ENCODE measurements at regions not wholly inside any gene's neighbourhood (a gene's known extent, or its start where the extent isn't known, plus 50 kb on each side); places are given as distances from the start of the nearest gene placed in this dataset.

GRCh38 chr11:29534836-29535235 lies 482.0 kb downstream of the KCNA4 start:
- ATAC-seq (ENCODE audit: low read depth) (no peak; the same call in 2 of the 3 replicates), DNase-seq (ENCODE audit: low spot score) (no peak)
- Histone ChIP-seq H3K27ac (ENCODE audit: poor library complexity, severe bottlenecking) (no peak overlapping the region), H3K9me3 (ENCODE audit: severe bottlenecking) (no peaks in the 10 kb centered on the region), H3K4me3 (ENCODE audit: severe bottlenecking) (no peak overlapping the region), H3K27me3 (ENCODE audit: insufficient read depth, poor library complexity, severe bottlenecking) (no peaks in the 10 kb centered on the region), H3K4me1 (ENCODE audit: insufficient read depth, poor library complexity, severe bottlenecking) (no peaks in the 10 kb centered on the region), H3K36me3 (ENCODE audit: low read depth) (no peaks in the 10 kb centered on the region)
- TF ChIP-seq CTCF (IDR thresholded peaks at IDR 0.05; ENCODE audit: poor library complexity, severe bottlenecking), result no peak

GRCh38 chr11:29530961-29531360 lies 485.9 kb downstream of the KCNA4 start:
- Histone ChIP-seq H3K9me3 (ENCODE audit: severe bottlenecking) (no peaks in the 10 kb centered on the region), H3K4me1 (ENCODE audit: insufficient read depth, poor library complexity, severe bottlenecking) (no peaks in the 10 kb centered on the region), H3K27ac (ENCODE audit: poor library complexity, severe bottlenecking) (no peak overlapping the region), H3K27me3 (ENCODE audit: insufficient read depth, poor library complexity, severe bottlenecking) (no peaks in the 10 kb centered on the region), H3K36me3 (ENCODE audit: low read depth) (no peaks in the 10 kb centered on the region), H3K4me3 (ENCODE audit: severe bottlenecking) (no peak overlapping the region)
- no peak for DNase-seq (ENCODE audit: low spot score)
- no peak for TF ChIP-seq CTCF (IDR thresholded peaks at IDR 0.05; ENCODE audit: poor library complexity, severe bottlenecking)
- no peak for ATAC-seq (ENCODE audit: low read depth)

- Histone ChIP-seq H3K27me3 (ENCODE audit: insufficient read depth, poor library complexity, severe bottlenecking) (no peaks in the 10 kb centered on the region), H3K27ac (ENCODE audit: poor library complexity, severe bottlenecking) (no peak overlapping the region), H3K9me3 (ENCODE audit: severe bottlenecking) (no peaks in the 10 kb centered on the region), H3K4me1 (ENCODE audit: insufficient read depth, poor library complexity, severe bottlenecking) (no peaks in the 10 kb centered on the region), H3K36me3 (ENCODE audit: low read depth) (no peaks in the 10 kb centered on the region), H3K4me3 (ENCODE audit: severe bottlenecking) (no peak overlapping the region)
- no peak for DNase-seq (ENCODE audit: low spot score)
- peak; percentile 92 for ATAC-seq (ENCODE audit: low read depth)
- peak; percentile 60 for TF ChIP-seq CTCF (IDR thresholded peaks at IDR 0.05; ENCODE audit: poor library complexity, severe bottlenecking)
Observed at GRCh38 chr11:29527391-29527936, 489.4 kb downstream of the KCNA4 start.

- H3K36me3 ChIP-seq (ENCODE audit: low read depth), result no peaks in the 10 kb centered on the region; the same call in 1 of the 2 replicates
- no peak for DNase-seq (ENCODE audit: low spot score)
- H3K4me3 ChIP-seq (ENCODE audit: severe bottlenecking), result no peak overlapping the region
- H3K27me3 ChIP-seq (ENCODE audit: insufficient read depth, poor library complexity, severe bottlenecking), result no peaks in the 10 kb centered on the region
- H3K27ac ChIP-seq (ENCODE audit: poor library complexity, severe bottlenecking), result no peak overlapping the region
- H3K9me3 ChIP-seq (ENCODE audit: severe bottlenecking), result no peaks in the 10 kb centered on the region
- H3K4me1 ChIP-seq (ENCODE audit: insufficient read depth, poor library complexity, severe bottlenecking), result no peaks in the 10 kb centered on the region
- peak; percentile 11 for TF ChIP-seq CTCF (IDR thresholded peaks at IDR 0.05; ENCODE audit: poor library complexity, severe bottlenecking)
- ATAC-seq (ENCODE audit: low read depth), result no peak; the same call in 2 of the 3 replicates
Observed at GRCh38 chr11:29518389-29519174, 498.2 kb downstream of the KCNA4 start.

GRCh38 chr11:29511394-29511793 lies 505.4 kb downstream of the KCNA4 start:
- no peak for ATAC-seq (ENCODE audit: low read depth)
- Histone ChIP-seq H3K27ac (ENCODE audit: poor library complexity, severe bottlenecking) (no peak overlapping the region), H3K36me3 (ENCODE audit: low read depth) (no peaks in the 10 kb centered on the region), H3K9me3 (ENCODE audit: severe bottlenecking) (no peaks in the 10 kb centered on the region), H3K4me1 (ENCODE audit: insufficient read depth, poor library complexity, severe bottlenecking) (no peaks in the 10 kb centered on the region), H3K4me3 (ENCODE audit: severe bottlenecking) (no peak overlapping the region), H3K27me3 (ENCODE audit: insufficient read depth, poor library complexity, severe bottlenecking) (no peaks in the 10 kb centered on the region)
- no peak for TF ChIP-seq CTCF (IDR thresholded peaks at IDR 0.05; ENCODE audit: poor library complexity, severe bottlenecking)
- DNase-seq (ENCODE audit: low spot score), result no peak

Data from RWPE2 (cell line).